Sigmoid colon (tissue), 6 donors: ENCODE measurements at regions not wholly inside any gene's neighbourhood (a gene's known extent, or its start where the extent isn't known, plus 50 kb on each side); places are given as distances from the start of the nearest gene placed in this dataset.

Experiments used
- DNase-seq: peaks from one replicate; pipeline ENCODE4 v3.0.0-alpha.2; 2019
- H3K27ac ChIP-seq, 4 donors: fragments of 200-600 bp; sonication (generic); one replicate each; pipeline ENCODE4 v1.5.1; 2016 to 2019; ENCODE audit warnings: mild to moderate bottlenecking in 1 of 4
- H3K27me3 ChIP-seq, 3 donors: fragments of 200-600 bp; sonication (generic); one replicate each; pipeline ENCODE4 v1.5.1; 2019; ENCODE audit warnings: mild to moderate bottlenecking in 1 of 3
- H3K36me3 ChIP-seq, 4 donors: fragments of 200-600 bp; sonication (generic); one replicate each; pipeline ENCODE4 v1.5.1; 2016 to 2019
- H3K4me1 ChIP-seq, 4 donors: fragments of 200-600 bp; sonication (generic); one replicate each; pipeline ENCODE4 v1.5.1; 2017 to 2019
- H3K4me3 ChIP-seq, 4 donors: fragments of 200-600 bp; sonication (generic); one replicate each; pipeline ENCODE4 v1.5.1; 2017 to 2019; ENCODE audit warnings: mild to moderate bottlenecking in 2 of 4, moderate library complexity in 1 of 4
- H3K9me3 ChIP-seq, 4 donors: fragments of 200-600 bp in 3 of 4; sonication (generic) in 3 of 4; one replicate each; pipeline versions ENCODE4 v1.5.1 to v1.6.1; 2013 to 2019
- CTCF ChIP-seq, 4 experiments: fragments of 450-650 bp in 3 of 4; fragments of 200-600 bp in 1 of 4; IDR thresholded peaks; one replicate each; pipeline ENCODE4 v1.5.1; 2016 to 2019; ENCODE audit warnings: antibody characterized with exemption in 4 of 4, mild to moderate bottlenecking in 3 of 4, moderate library complexity in 2 of 4
- EP300 ChIP-seq, 4 donors: sonication (generic); formaldehyde crosslinking; IDR thresholded peaks; one replicate each; pipeline ENCODE4 v1.6.1; 2017; ENCODE audit warnings: antibody characterized with exemption in 4 of 4
- POLR2A ChIP-seq, 2 donors: fragments of 450-650 bp; IDR thresholded peaks; one replicate each; pipeline ENCODE4 v1.6.1; 2016; ENCODE audit warnings: antibody characterized with exemption in 2 of 2, mild to moderate bottlenecking in 2 of 2, moderate library complexity in 2 of 2
- POLR2AphosphoS5 ChIP-seq, 4 donors: sonication (generic); formaldehyde crosslinking; IDR thresholded peaks; one replicate each; pipeline ENCODE4 v1.6.1; 2017; ENCODE audit warnings: antibody characterized with exemption in 4 of 4
- WGBS, 2 donors: extraction: QIAGEN DNeasy Blood & Tissue Kit; methylation state at CpG; one replicate each; pipeline ENCODE4 v1.1.7; 2013; 5-methylcytosine and 5-hydroxymethylcytosine counted together
- intact Hi-C: fragments of 100-400 bp; cut with DNase I; formaldehyde crosslinking; loops from one replicate; pipeline ENCODE4 v1.15.1; 2023
- donor health status: healthy with polysubstance abuse.
- donor health status: healthy.

GRCh38 chr9:20032413-20033006 is 243.7 kb upstream of the SLC24A2 start:
- H3K9me3 ChIP-seq, result no peaks in the 10 kb centered on the region
- TF ChIP-seq EP300 (IDR thresholded peaks at IDR 0.05) (no peak), POLR2A (IDR thresholded peaks at IDR 0.05) (no peak), CTCF (IDR thresholded peaks at IDR 0.05) (no peak), POLR2AphosphoS5 (IDR thresholded peaks at IDR 0.05) (no peak)
- 86 to 88% methylated on average over 8 of the region's 8 CpGs for WGBS, 2 donors
- peak overlapping the region in 1 of 4 donors; percentile 2 for H3K27ac ChIP-seq
- peaks cover 0 to 11% (median 3%) of the 10 kb centered on the region in 4 donors for H3K4me1 ChIP-seq
- H3K36me3 ChIP-seq, result no peaks in the 10 kb centered on the region
- no peak overlapping the region for H3K4me3 ChIP-seq
- H3K27me3 ChIP-seq, result no peaks in the 10 kb centered on the region
- intact Hi-C loops, result no loop called here
- no peak for DNase-seq

- no peak for TF ChIP-seq CTCF (IDR thresholded peaks at IDR 0.05)
- no peak for TF ChIP-seq EP300 (IDR thresholded peaks at IDR 0.05)
- TF ChIP-seq POLR2AphosphoS5 (IDR thresholded peaks at IDR 0.05), result no peak
- no peak for TF ChIP-seq POLR2A (IDR thresholded peaks at IDR 0.05)
- intact Hi-C loops, result no loop called here
- no peaks in the 10 kb centered on the region for H3K27me3 ChIP-seq
- peaks cover 0 to 11% (median 3%) of the 10 kb centered on the region in 4 donors for H3K4me1 ChIP-seq
- no peak for DNase-seq
- WGBS, 2 donors, result 82 to 85% methylated on average over 6 of the region's 6 CpGs
- no peaks in the 10 kb centered on the region for H3K9me3 ChIP-seq
- H3K4me3 ChIP-seq, result no peak overlapping the region
- H3K27ac ChIP-seq, result peak overlapping the region in 1 of 4 donors; percentile 33
- no peaks in the 10 kb centered on the region for H3K36me3 ChIP-seq
Measured at GRCh38 chr9:20031836-20032235, 243.0 kb upstream of the SLC24A2 start.

GRCh38 chr9:20030671-20031070 is 241.8 kb upstream of the SLC24A2 start:
- DNase-seq, result no peak
- Histone ChIP-seq H3K4me3 (no peak overlapping the region), H3K27me3 (no peaks in the 10 kb centered on the region), H3K36me3 (no peaks in the 10 kb centered on the region), H3K4me1 (peaks cover 0 to 11% (median 3%) of the 10 kb centered on the region in 4 donors), H3K9me3 (no peaks in the 10 kb centered on the region), H3K27ac (no peak overlapping the region)
- 83 to 86% methylated on average over 2 of the region's 2 CpGs for WGBS, 2 donors
- intact Hi-C loops, result no loop called here
- TF ChIP-seq POLR2A (IDR thresholded peaks at IDR 0.05) (no peak), POLR2AphosphoS5 (IDR thresholded peaks at IDR 0.05) (no peak), CTCF (IDR thresholded peaks at IDR 0.05) (no peak), EP300 (IDR thresholded peaks at IDR 0.05) (no peak)

- no peaks in the 10 kb centered on the region for H3K9me3 ChIP-seq
- H3K4me3 ChIP-seq, result no peak overlapping the region
- H3K36me3 ChIP-seq, result no peaks in the 10 kb centered on the region
- H3K27ac ChIP-seq, result no peak overlapping the region
- no peaks in the 10 kb centered on the region for H3K27me3 ChIP-seq
- intact Hi-C loops, result no loop called here
- 85 to 93% methylated on average over 4 of the region's 4 CpGs for WGBS, 2 donors
- TF ChIP-seq POLR2AphosphoS5 (IDR thresholded peaks at IDR 0.05), result no peak
- no peak for TF ChIP-seq EP300 (IDR thresholded peaks at IDR 0.05)
- no peak for TF ChIP-seq CTCF (IDR thresholded peaks at IDR 0.05)
- no peak for TF ChIP-seq POLR2A (IDR thresholded peaks at IDR 0.05)
- DNase-seq, result no peak
- H3K4me1 ChIP-seq, result peaks cover 0 to 11% (median 3%) of the 10 kb centered on the region in 4 donors
Measured at GRCh38 chr9:20030221-20030620, 241.4 kb upstream of the SLC24A2 start.

GRCh38 chr9:20028849-20029231 is 240.0 kb upstream of the SLC24A2 start:
- TF ChIP-seq POLR2A (IDR thresholded peaks at IDR 0.05) (no peak), EP300 (IDR thresholded peaks at IDR 0.05) (no peak), CTCF (IDR thresholded peaks at IDR 0.05) (no peak), POLR2AphosphoS5 (IDR thresholded peaks at IDR 0.05) (no peak)
- WGBS, 2 donors, result 41 to 55% methylated on average over 5 of the region's 5 CpGs
- Histone ChIP-seq H3K27me3 (no peaks in the 10 kb centered on the region), H3K27ac (no peak overlapping the region), H3K4me3 (no peak overlapping the region), H3K9me3 (no peaks in the 10 kb centered on the region), H3K4me1 (peaks cover 0 to 8% (median 1%) of the 10 kb centered on the region in 4 donors), H3K36me3 (no peaks in the 10 kb centered on the region)
- no peak for DNase-seq
- intact Hi-C loops, result no loop called here
